Panc1 (cell line): ENCODE measurements at regions not wholly inside any gene's neighbourhood (a gene's known extent, or its start where the extent isn't known, plus 50 kb on each side); places are given as distances from the start of the nearest gene placed in this dataset.

Source experiments
- ATAC-seq: fragments of 200-7000 bp; cut with Tn5 transposase; 2 replicates; pipeline ENCODE4 v1.9.1; 2020; ENCODE audit warnings: mild to moderate bottlenecking, moderate library complexity
- BruUV-seq: library from RNA; stranded (reverse); fragments of 400-500 nt; replicated peaks from 2 replicates; lab custom pipeline; 2021; lab: Mats Ljungman, UMichigan
- CTCF ChIA-PET: fragments of 300-600 bp; sonication (Branson Sonifier 250); formaldehyde crosslinking; loops from one replicate; lab custom pipeline; 2022; ENCODE audit warnings: antibody characterized with exemption; lab: Charles Lee
- POLR2A ChIA-PET: fragments of 300-600 bp; sonication (Branson Sonifier 250); formaldehyde crosslinking; loops from one replicate; lab custom pipeline; 2022; ENCODE audit warnings: antibody characterized with exemption; lab: Charles Lee
- DNase-seq: peaks from one replicate; pipeline ENCODE4 v3.0.0-alpha.2; 2010; ENCODE audit warnings: low read depth, low spot score
- H3K27ac ChIP-seq: 2 replicates; pipeline ENCODE4 v1.5.1; 2011; ENCODE audit warnings: mild to moderate bottlenecking, low read length, inconsistent platforms
- H3K27me3 ChIP-seq: fragments of 200-500 bp; sonication (Bioruptor generic); 2 replicates; pipeline ENCODE4 v1.6.0; 2014; ENCODE audit warnings: low read length, inconsistent platforms; ENCODE audit not compliant: control insufficient read depth, insufficient read depth
- H3K36me3 ChIP-seq: fragments of 200-500 bp; sonication (Bioruptor generic); 2 replicates; pipeline ENCODE4 v1.5.1; 2014; ENCODE audit warnings: inconsistent platforms, mild to moderate bottlenecking, low read length, moderate library complexity; ENCODE audit not compliant: control insufficient read depth, insufficient read depth
- H3K4me1 ChIP-seq: 2 replicates; pipeline ENCODE4 v1.5.1; 2011; ENCODE audit warnings: inconsistent platforms, mild to moderate bottlenecking, low read length, moderate library complexity; ENCODE audit not compliant: control insufficient read depth, insufficient read depth
- H3K4me3 ChIP-seq, 2 experiments: 2 replicates each; pipeline ENCODE4 v1.5.1; 2011 to 2012; ENCODE audit warnings: low read depth in 2 of 2, low read length in 2 of 2, mild to moderate bottlenecking in 2 of 2, inconsistent platforms in 1 of 2, moderate library complexity in 1 of 2
- H3K9me3 ChIP-seq: fragments of 200-500 bp; sonication (Bioruptor generic); 2 replicates; pipeline ENCODE4 v1.5.1; 2014; ENCODE audit warnings: low read depth, mild to moderate bottlenecking, inconsistent platforms, low read length, moderate library complexity; ENCODE audit not compliant: control insufficient read depth, insufficient read depth
- CTCF ChIP-seq: fragments of 450-650 bp; IDR thresholded peaks from 2 replicates; pipeline ENCODE4 v1.5.1; 2017; ENCODE audit warnings: mild to moderate bottlenecking
- POLR2AphosphoS5 ChIP-seq: IDR thresholded peaks from 2 replicates; pipeline ENCODE4 v1.6.1; 2012; ENCODE audit warnings: mild to moderate bottlenecking, low read depth, low read length, moderate library complexity
- REST ChIP-seq, 2 experiments: IDR thresholded peaks; 2 replicates each; pipeline ENCODE4 v1.6.1; 2011 to 2012; ENCODE audit warnings: low read depth in 2 of 2, control low read depth in 1 of 2, low read length in 1 of 2, mild to moderate bottlenecking in 1 of 2, moderate library complexity in 1 of 2; ENCODE audit not compliant: insufficient read depth in 1 of 2
- SIN3A ChIP-seq: IDR thresholded peaks from 2 replicates; pipeline ENCODE4 v1.6.1; 2012; ENCODE audit warnings: low read depth, mild to moderate bottlenecking, low read length, moderate library complexity, borderline replicate concordance; ENCODE audit not compliant: insufficient read depth
- TCF7L2 ChIP-seq: IDR thresholded peaks from 2 replicates; pipeline ENCODE4 v1.6.1; 2011; ENCODE audit warnings: mild to moderate bottlenecking, low read depth, low read length, inconsistent platforms
- in situ Hi-C: cut with HindIII; loops from 2 replicates; pipeline ENCODE4 v1.10.0; 2016; ENCODE audit warnings: low sequenced_read_pairs, low pct_unique_long_range_greater_than_20kb
- intact Hi-C: fragments of 100-400 bp; cut with micrococcal nuclease; formaldehyde crosslinking; loops from one replicate; pipeline ENCODE4 v1.10.0; 2022; ENCODE audit not compliant: unreplicated experiment

GRCh38 chr7:124208173-124208572 is 175.3 kb upstream of the TMEM229A start:
- BruUV-seq: no TSS peak
- no peak overlapping the region for H3K27ac ChIP-seq

GRCh38 chr7:124205526-124205925 is 172.7 kb upstream of the TMEM229A start:
- no TSS peak for BruUV-seq
- ATAC-seq: no peak
- intact Hi-C loops: no loop called here
- no peak overlapping the region for H3K27ac ChIP-seq
- no peaks in the 10 kb centered on the region for H3K9me3 ChIP-seq
- no peaks in the 10 kb centered on the region for H3K36me3 ChIP-seq
- no peaks in the 10 kb centered on the region for H3K4me1 ChIP-seq
- ChIA-PET CTCF (no interaction called here), POLR2A (no interaction called here)
- H3K27me3 ChIP-seq: no peaks in the 10 kb centered on the region
- H3K4me3 ChIP-seq: no peak overlapping the region
- no peak for DNase-seq
- TF ChIP-seq TCF7L2: no peak
- TF ChIP-seq SIN3A: no peak
- no peak for TF ChIP-seq REST (IDR thresholded peaks at IDR 0.05; ENCODE audit: insufficient read depth in 1 of 2, low read depth in 2 of 2, low read length in 1 of 2)
- TF ChIP-seq POLR2AphosphoS5: no peak
- TF ChIP-seq CTCF: no peak
- in situ Hi-C loops: no loop called here

More at GRCh38 chr7:124208173-124208572, 175.3 kb upstream of the TMEM229A start:
- ChIA-PET POLR2A (no interaction called here), CTCF (no interaction called here)
- DNase-seq (no peak), ATAC-seq (no peak)
- no peaks in the 10 kb centered on the region for H3K9me3 ChIP-seq
- in situ Hi-C loops: no loop called here
- no peaks in the 10 kb centered on the region for H3K27me3 ChIP-seq
- intact Hi-C loops: no loop called here
- TF ChIP-seq REST (IDR thresholded peaks at IDR 0.05; ENCODE audit: insufficient read depth in 1 of 2, low read depth in 2 of 2, low read length in 1 of 2): no peak
- no peak for TF ChIP-seq SIN3A
- no peak for TF ChIP-seq CTCF
- H3K4me1 ChIP-seq: no peaks in the 10 kb centered on the region
- H3K4me3 ChIP-seq: no peak overlapping the region
- no peaks in the 10 kb centered on the region for H3K36me3 ChIP-seq
